GM18873 (cell line): ENCODE measurements at regions not wholly inside any gene's neighbourhood (a gene's known extent, or its start where the extent isn't known, plus 50 kb on each side); places are given as distances from the start of the nearest gene placed in this dataset.
"Not testable (repeated sequence)": the region's sequence is repeated elsewhere in the genome, so short reads cannot be mapped to it uniquely, and the experiment has no call there.

Experiments
- ATAC-seq: cut with Tn5 transposase; IDR thresholded peaks from one replicate; pipeline ENCODE4 v1.9.1; 2021; ENCODE audit warnings: mild to moderate bottlenecking, moderate library complexity, moderate number of reproducible peaks; ENCODE audit not compliant: unreplicated experiment, low FRiP score

DNA sequence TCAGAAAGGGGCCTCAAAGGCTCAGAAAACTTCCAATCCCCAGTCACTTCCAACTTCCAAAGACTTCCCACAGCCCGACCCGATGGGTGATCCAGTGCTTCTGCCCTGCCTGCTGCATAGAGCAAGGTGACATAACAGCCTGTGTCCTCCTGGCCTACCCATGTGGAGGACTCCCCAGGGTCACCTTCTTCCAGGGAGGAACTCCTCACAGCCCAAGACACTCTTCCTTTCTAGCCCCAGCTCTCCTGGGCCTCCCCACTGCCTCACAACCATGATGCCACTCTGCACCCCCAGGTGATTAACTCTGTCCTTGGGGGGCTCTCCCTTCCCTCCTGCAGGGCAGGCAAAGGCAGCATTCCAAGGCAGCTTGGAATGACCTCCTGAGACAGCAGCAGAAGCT lies 158.4 kb upstream of the PDE1C start:
- ATAC-seq: no peak

- ATAC-seq: no peak
Measured at GRCh38 chr7:32227746-32228145, 157.5 kb upstream of the PDE1C start.

DNA sequence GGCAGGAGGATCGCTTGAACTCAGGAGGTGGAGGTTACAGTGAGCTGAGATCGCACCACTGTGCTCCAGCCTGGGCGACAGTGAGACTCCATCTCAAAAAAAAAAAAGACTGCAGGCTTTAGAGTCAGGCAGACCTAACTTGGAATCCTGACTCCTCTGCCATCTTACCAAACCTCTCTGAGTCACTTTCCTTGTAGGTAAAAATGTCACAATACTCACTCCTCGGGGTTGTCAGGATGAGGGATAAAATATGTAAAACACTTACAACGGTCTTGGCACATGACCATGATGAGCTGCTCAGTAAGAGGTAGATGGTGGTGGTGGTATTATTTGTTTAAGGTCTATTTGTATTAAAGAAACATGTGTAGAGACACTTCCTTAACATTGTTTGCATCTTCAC lies 154.1 kb upstream of the PDE1C start:
- ATAC-seq: no peak

DNA sequence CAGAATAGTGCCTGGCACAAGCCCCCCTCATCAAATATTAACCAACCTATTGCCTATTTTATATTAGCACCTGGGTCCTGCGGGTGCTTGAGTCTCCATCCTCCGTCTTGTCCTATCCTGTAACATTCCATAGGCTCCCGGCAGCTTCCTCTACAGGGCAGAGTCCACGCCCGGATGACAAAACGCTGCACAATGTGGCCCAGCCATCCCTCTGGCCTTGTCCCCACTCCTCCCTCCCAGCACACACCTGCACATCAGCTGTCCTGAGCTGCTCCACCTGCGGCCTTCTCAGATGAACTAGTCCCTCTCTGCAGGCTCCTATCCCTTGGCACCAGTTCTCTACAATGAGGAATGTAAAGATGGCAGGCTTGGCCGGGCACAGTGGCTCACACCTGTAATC lies 153.5 kb upstream of the PDE1C start:
- ATAC-seq: no peak

GRCh38 chr7:32223071-32223650 lies 153.0 kb upstream of the PDE1C start:
- no peak for ATAC-seq

DNA sequence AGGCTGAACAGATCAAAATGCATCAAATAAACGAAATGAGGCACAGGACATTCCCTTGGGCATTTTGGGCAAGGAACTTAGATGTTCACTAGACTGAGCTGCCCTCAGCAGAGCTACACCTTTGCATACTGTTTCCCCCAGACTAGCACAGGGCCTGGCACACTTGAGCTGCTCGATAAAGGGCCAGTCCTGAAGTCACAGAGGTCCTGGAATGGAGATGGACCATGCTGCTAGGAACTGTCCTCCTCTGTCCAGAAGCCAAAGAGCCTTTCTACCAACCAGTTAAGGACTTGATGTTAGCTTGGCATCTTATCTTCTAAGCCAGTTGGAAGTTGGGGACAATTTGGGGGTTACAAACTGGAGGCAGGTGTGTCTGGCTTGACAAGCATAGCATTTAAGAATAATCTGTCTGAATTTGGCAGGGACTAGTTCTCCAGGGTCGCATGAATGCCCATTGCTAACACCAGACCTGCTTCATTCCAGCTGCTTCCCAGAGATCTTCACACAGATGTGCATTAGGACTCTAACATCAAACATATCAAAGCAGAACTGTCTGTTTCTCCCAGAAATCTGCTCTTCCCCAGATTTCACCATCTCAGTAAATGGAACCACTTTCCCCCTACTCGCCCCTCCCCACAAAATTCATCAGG lies 152.2 kb upstream of the PDE1C start:
- ATAC-seq: no peak

DNA sequence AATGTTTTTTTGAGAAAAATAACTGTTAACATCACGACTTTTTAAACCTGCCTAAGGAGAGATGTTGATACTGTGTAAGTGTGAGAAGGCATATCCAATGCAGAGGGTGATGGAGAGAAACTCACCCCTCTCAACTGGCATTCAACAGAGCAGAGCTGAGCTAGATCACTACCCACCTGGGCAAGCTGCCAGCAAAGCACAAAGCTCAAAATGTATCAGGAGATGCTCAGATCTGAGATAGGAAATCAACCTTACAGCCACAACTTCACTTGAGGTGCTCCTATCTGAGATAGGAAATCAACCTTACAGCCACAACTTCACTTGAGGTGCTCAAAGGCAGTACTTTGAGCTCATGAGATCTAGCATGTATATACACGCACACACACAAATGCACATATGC lies 151.5 kb upstream of the PDE1C start:
- no peak for ATAC-seq

GRCh38 chr7:32221056-32221455 lies 150.8 kb upstream of the PDE1C start:
- ATAC-seq: no peak

GRCh38 chr7:32219831-32220230 lies 149.6 kb upstream of the PDE1C start:
- not testable (repeated sequence) for ATAC-seq

- no peak for ATAC-seq
Measured at GRCh38 chr7:32219416-32219815, 149.2 kb upstream of the PDE1C start.

DNA sequence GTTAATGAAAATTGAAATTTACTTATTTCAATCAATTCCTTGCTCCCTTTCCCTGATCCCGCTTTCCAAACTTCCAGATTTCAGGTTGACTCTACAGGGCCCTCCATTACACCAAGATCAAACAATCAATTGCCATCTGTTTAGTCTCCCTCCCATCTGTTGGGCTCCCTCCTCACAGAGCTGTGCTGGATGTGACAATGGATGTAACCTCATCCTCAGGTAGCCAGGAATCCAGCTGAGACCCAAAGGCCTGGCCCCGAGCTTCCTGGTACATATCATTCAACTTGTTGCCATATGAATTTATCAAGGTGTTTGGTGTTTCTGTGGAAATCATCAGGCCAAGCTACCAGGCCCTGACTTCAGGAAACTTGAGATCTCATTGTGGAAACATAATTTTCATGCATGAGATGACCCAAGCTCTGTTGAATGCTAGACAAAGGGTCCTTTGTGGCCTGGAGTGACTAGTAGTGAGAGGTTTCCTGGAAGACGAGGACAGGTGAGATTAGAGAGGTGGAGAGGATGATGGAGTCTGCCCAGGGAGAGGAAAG lies 148.6 kb upstream of the PDE1C start:
- no peak for ATAC-seq

GRCh38 chr7:32218154-32218467 lies 147.9 kb upstream of the PDE1C start:
- ATAC-seq: no peak

- ATAC-seq: no peak
Measured at GRCh38 chr7:32217341-32218153, 147.3 kb upstream of the PDE1C start.

DNA sequence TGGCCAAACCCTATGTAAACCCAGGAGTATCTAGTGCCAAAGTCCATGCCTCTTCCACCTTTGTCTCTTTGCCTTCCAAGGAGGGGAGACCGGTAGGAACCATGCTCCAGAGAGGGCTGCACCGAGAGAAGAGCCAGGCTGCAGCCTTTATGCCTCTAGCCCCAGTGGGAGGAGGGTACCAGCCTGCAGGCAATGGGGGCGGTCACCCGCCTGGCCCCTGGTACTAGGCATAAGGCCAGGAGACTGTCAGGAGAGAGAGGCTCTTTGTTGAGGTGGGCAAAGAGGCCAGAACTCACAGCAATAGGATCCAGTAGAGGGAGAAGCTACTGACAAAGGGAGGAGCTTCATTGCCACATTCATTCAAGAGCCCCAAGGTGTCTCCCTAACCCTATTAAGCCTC lies 146.6 kb upstream of the PDE1C start:
- ATAC-seq: no peak

GRCh38 chr7:32215697-32216096 lies 145.5 kb upstream of the PDE1C start:
- ATAC-seq: no peak

DNA sequence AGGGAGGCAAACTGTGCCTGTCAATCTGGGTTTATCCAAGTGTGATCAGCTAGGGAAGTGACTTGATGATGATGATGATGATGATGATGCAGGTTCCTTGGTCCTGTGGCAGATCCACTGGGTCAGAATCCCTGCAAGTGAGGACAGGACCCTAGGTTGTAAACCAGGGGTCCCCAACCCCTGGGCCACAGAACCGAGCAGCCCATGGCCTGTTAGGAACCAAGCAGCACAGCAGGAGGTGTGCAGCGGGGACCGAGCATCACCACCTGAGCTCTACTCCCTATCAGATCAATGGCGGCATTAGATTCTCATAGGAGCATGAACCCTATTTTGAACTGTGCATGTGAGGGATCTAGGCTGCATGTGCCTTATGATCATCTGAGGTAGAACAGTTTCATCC lies 144.7 kb upstream of the PDE1C start:
- no peak for ATAC-seq

DNA sequence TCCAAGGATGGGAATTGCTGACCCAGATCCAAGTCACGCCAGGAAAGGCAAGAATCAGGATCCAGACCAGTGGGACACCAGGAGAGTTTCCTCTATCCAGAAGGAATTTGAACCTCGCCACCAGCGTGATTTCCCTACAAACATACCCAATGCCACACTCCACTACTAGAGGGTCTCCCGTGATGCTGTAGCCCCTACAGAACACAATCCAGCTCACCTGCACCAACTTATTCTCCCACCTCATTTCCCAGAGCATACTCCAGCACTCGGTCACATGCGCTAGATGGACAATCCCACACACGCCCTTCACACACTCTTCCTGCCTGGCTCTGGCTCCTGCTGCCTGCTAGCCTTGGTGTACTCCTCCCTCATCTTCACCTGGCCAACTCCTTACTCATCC lies 142.1 kb upstream of the PDE1C start:
- ATAC-seq: no peak

DNA sequence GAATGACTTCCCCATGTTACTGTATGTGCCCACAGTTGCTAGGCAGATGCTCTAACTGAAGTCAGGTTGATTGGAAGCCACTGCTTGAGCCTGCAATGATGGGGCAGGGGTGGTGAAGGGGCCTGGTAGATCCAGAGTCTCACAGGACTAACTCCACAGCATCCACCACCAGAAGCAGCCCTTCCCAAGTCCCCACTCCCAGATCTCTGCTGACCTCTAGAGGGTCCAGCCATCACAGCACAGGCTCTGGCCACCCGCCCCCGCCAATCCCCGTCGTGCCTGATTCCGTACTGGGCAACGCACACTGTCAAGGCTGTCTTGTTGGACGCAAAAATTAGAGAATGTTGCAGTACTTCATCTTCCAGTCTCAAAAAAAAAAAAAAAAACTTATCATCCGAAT lies 136.8 kb upstream of the PDE1C start:
- ATAC-seq: no peak

GRCh38 chr7:32206488-32206887 lies 136.3 kb upstream of the PDE1C start:
- no peak for ATAC-seq

- ATAC-seq: not testable (repeated sequence)
Measured at GRCh38 chr7:32205298-32205824, 135.2 kb upstream of the PDE1C start.

- ATAC-seq: peak; percentile 72
Measured at GRCh38 chr7:32204361-32205018, 134.3 kb upstream of the PDE1C start.
